K562 (cell line): ENCODE measurements at regions not wholly inside any gene's neighbourhood (a gene's known extent, or its start where the extent isn't known, plus 50 kb on each side); places are given as distances from the start of the nearest gene placed in this dataset.

Source experiments
- ATAC-seq: fragments of 200-7000 bp; cut with Tn5 transposase; 3 replicates; pipeline ENCODE4 v1.9.1; 2020; ENCODE audit warnings: moderate library complexity
- BruUV-seq: library from RNA; stranded (reverse); fragments of 400-500 nt; replicated peaks from 2 replicates; lab custom pipeline; 2021; lab: Mats Ljungman, UMichigan
- CTCF ChIA-PET: fragments of 300-600 bp; formaldehyde crosslinking; extraction: SDS; loops from one replicate; lab custom pipeline; 2021; ENCODE audit warnings: low intra/inter-chr PET ratio; lab: Yijun Ruan, JAX
- POLR2A ChIA-PET: fragments of 300-600, 350-650 bp; sonication (Branson Sonifier 250); formaldehyde crosslinking; extraction: SDS; loops from one replicate; lab custom pipeline; 2021; ENCODE audit warnings: antibody characterized with exemption, inconsistent platforms; lab: Yijun Ruan, JAX
- DNase-seq, 4 experiments: peaks; one replicate each; pipeline versions ENCODE4 v3.0.0 to v3.0.0-alpha.2; 2011 to 2018; ENCODE audit warnings: low spot score in 3 of 4, mixed read lengths in 3 of 4; ENCODE audit errors: extremely low read depth in 1 of 4
- FAIRE-seq: peaks from 2 replicates; lab custom pipeline; 2011; peaks lifted over from hg19 to GRCh38; lab: Jason Lieb, UNC
- H2AFZ ChIP-seq: 2 replicates; pipeline ENCODE4 v1.6.0; 2011; ENCODE audit warnings: low read depth, low read length, control low read depth, inconsistent platforms
- H3K27ac ChIP-seq: fragments of 200-600 bp; 3 replicates; pipeline ENCODE4 v1.8.0; 2011; ENCODE audit warnings: low read depth, mild to moderate bottlenecking, control low read depth, inconsistent platforms, low read length, moderate library complexity, mixed read lengths; ENCODE audit errors: extremely low read depth
- H3K27me3 ChIP-seq, 2 experiments: fragments of 300-600 bp in 1 of 2; 2 replicates in 1 of 2; 3 replicates in 1 of 2; pipeline versions ENCODE4 v1.6.0 to v1.8.0; 2011; ENCODE audit warnings: inconsistent platforms in 2 of 2, low read length in 2 of 2, mild to moderate bottlenecking in 1 of 2, mixed read lengths in 1 of 2, moderate library complexity in 1 of 2; ENCODE audit not compliant: control insufficient read depth in 2 of 2, insufficient read depth in 2 of 2
- H3K36me3 ChIP-seq: fragments of 300-600 bp; 3 replicates; pipeline ENCODE4 v1.8.0; 2011; ENCODE audit warnings: mild to moderate bottlenecking, low read length, inconsistent platforms; ENCODE audit not compliant: control insufficient read depth, insufficient read depth
- H3K4me1 ChIP-seq, 2 experiments: fragments of 200-600 bp in 1 of 2; replicated peaks in 1 of 2; 2 replicates in 1 of 2; 3 replicates in 1 of 2; pipeline versions ENCODE4 v1.5.1 to v1.8.0; 2011; ENCODE audit warnings: inconsistent platforms in 2 of 2, low read length in 2 of 2, mild to moderate bottlenecking in 1 of 2, mixed read lengths in 1 of 2, moderate library complexity in 1 of 2; ENCODE audit not compliant: control insufficient read depth in 2 of 2, insufficient read depth in 2 of 2
- H3K4me2 ChIP-seq: 2 replicates; pipeline ENCODE4 v1.6.1; 2011; ENCODE audit warnings: low read length, control low read depth, inconsistent platforms, mixed read lengths; ENCODE audit not compliant: insufficient read depth
- H3K4me3 ChIP-seq: fragments of 200-600 bp; sonication (generic), shearing (Covaris generic); 2 replicates; pipeline ENCODE4 v1.5.1; 2016; ENCODE audit warnings: control low read depth, inconsistent platforms
- H3K79me2 ChIP-seq: fragments of 200-600 bp; 3 replicates; pipeline ENCODE4 v1.8.0; 2011; ENCODE audit warnings: low read length, inconsistent platforms; ENCODE audit not compliant: control insufficient read depth, insufficient read depth
- H3K9ac ChIP-seq, 2 experiments: 2 replicates each; pipeline versions ENCODE4 v1.6.0 to v1.6.1; 2011; ENCODE audit warnings: low read depth in 2 of 2, low read length in 2 of 2, control low read depth in 1 of 2, inconsistent platforms in 1 of 2, mild to moderate bottlenecking in 1 of 2, mixed read lengths in 1 of 2; ENCODE audit not compliant: insufficient read depth in 1 of 2
- H3K9me1 ChIP-seq: one replicate; pipeline ENCODE4 v1.6.0; 2011; ENCODE audit warnings: inconsistent platforms, mild to moderate bottlenecking, low read length, moderate library complexity; ENCODE audit not compliant: control insufficient read depth, insufficient read depth
- H3K9me3 ChIP-seq: replicated peaks from 2 replicates; pipeline ENCODE4 v1.5.1; 2011; ENCODE audit warnings: low read depth, low read length, inconsistent platforms; ENCODE audit not compliant: control insufficient read depth, insufficient read depth
- H4K20me1 ChIP-seq: replicated peaks from 2 replicates; pipeline ENCODE4 v1.6.1; 2011; ENCODE audit warnings: low read length, inconsistent platforms, mixed read lengths; ENCODE audit not compliant: control insufficient read depth, insufficient read depth
- BRCA1 ChIP-seq, 2 experiments: fragments of 450-650 bp in 1 of 2; sonication (generic) in 1 of 2; formaldehyde crosslinking in 1 of 2; IDR thresholded peaks; 2 replicates each; pipeline versions ENCODE4 v1.5.0 to v1.6.1; 2017 to 2020; ENCODE audit warnings: mild to moderate bottlenecking in 1 of 2, missing genetic modification reagents in 1 of 2
- CREM ChIP-seq: IDR thresholded peaks from 2 replicates; pipeline ENCODE4 v1.6.1; 2014; ENCODE audit warnings: antibody characterized with exemption, low read depth
- ZNF584 ChIP-seq: fragments of 200-800 bp; sonication (Bioruptor generic); IDR thresholded peaks from 2 replicates; pipeline ENCODE4 v1.6.1; 2016; ENCODE audit warnings: low read depth, mild to moderate bottlenecking, missing genetic modification characterization, missing compliant biosample characterization
- ZNF766 ChIP-seq: fragments of 200-800 bp; sonication (Bioruptor generic); conservative IDR thresholded peaks from 2 replicates; pipeline ENCODE4 v1.6.1; 2016; ENCODE audit warnings: missing genetic modification characterization, missing compliant biosample characterization
- ZNF79 ChIP-seq: fragments of 250-450 bp; sonication (Bioruptor Pico); IDR thresholded peaks from 2 replicates; pipeline ENCODE4 v1.4.0; 2020; ENCODE audit warnings: low read depth, mild to moderate bottlenecking, moderate library complexity
- WGBS: fragments of 100-300 bp; shearing (Covaris generic); methylation state at CpG from one replicate; pipeline ENCODE4 v1.1.6; 2016; ENCODE audit warnings: low coverage, mixed read lengths; ENCODE audit not compliant: insufficient coverage; ENCODE audit errors: missing lambda C conversion rate; 5-methylcytosine and 5-hydroxymethylcytosine counted together
- in situ Hi-C: fragments of 300-500 bp; cut with MboI; formaldehyde crosslinking; loops from 4 replicates; pipeline ENCODE4 v1.15.0; 2018; ENCODE audit warnings: inconsistent platforms, mixed read lengths
- intact Hi-C: fragments of 100-400 bp; cut with micrococcal nuclease; formaldehyde crosslinking; loops from 2 replicates; pipeline ENCODE4 v1.14.2; 2022

- Histone ChIP-seq H3K36me3 (no peaks in the 10 kb centered on the region), H4K20me1 (no peaks in the 10 kb centered on the region), H3K79me2 (no peaks in the 10 kb centered on the region), H3K27ac (no peak overlapping the region), H3K27me3 (no peaks in the 10 kb centered on the region), H2AFZ (no peak overlapping the region), H3K4me1 (no peaks in the 10 kb centered on the region), H3K9ac (no peak overlapping the region), H3K9me3 (no peaks in the 10 kb centered on the region), H3K4me2 (no peak overlapping the region), H3K9me1 (no peaks in the 10 kb centered on the region), H3K4me3 (no peak overlapping the region)
- ATAC-seq: no peak
- intact Hi-C loops: no loop called here
- TF ChIP-seq ZNF79 (CRISPR knock-in tag): no peak
- TF ChIP-seq BRCA1 (IDR thresholded peaks at IDR 0.05): no peak
- no peak for TF ChIP-seq BRCA1 (CRISPR knock-in tag; IDR thresholded peaks at IDR 0.05)
- no peak for TF ChIP-seq CREM
- no peak for TF ChIP-seq ZNF766 (CRISPR knock-in tag)
- TF ChIP-seq ZNF584 (CRISPR knock-in tag): no peak
- BruUV-seq: no TSS peak
- ChIA-PET CTCF (no interaction called here), POLR2A (no interaction called here)
- no peak for DNase-seq
- in situ Hi-C loops: no loop called here
- whole genome bisulfite sequencing: under 1% methylated on average over 7 of the region's 7 CpGs
- no peak for FAIRE-seq
Measured at GRCh38 chr18:25453556-25454269, 101.7 kb upstream of the ZNF521 start.
